Adrenal gland (tissue), 9 donors: ENCODE measurements at regions not wholly inside any gene's neighbourhood (a gene's known extent, or its start where the extent isn't known, plus 50 kb on each side); places are given as distances from the start of the nearest gene placed in this dataset.

Experiments
- DNase-seq, 7 donors: peaks; one replicate each; pipeline ENCODE4 v3.0.0-alpha.2; 2019 to 2020
- H3K27ac ChIP-seq, 5 donors: fragments of 200-600 bp; sonication (generic) in 4 of 5; 1 replicate in 3 of 5; 2 replicates in 2 of 5; pipeline versions ENCODE4 v1.5.1 to v1.8.0; 2016 to 2020; ENCODE audit warnings: mild to moderate bottlenecking in 1 of 5
- H3K27me3 ChIP-seq: fragments of 200-600 bp; 2 replicates; pipeline ENCODE4 v1.8.0; 2021
- H3K36me3 ChIP-seq, 2 donors: fragments of 200-600 bp; replicated peaks in 1 of 2; 1 replicate in 1 of 2; 2 replicates in 1 of 2; pipeline versions ENCODE4 v1.5.1 to v1.8.0; 2018 to 2022
- H3K4me1 ChIP-seq, 2 donors: fragments of 200-600 bp; replicated peaks in 1 of 2; 1 replicate in 1 of 2; 2 replicates in 1 of 2; pipeline versions ENCODE4 v1.5.1 to v1.8.0; 2018 to 2021
- H3K4me3 ChIP-seq, 4 donors: fragments of 200-600 bp; sonication (generic) in 3 of 4; one replicate each; pipeline ENCODE4 v1.5.1; 2016 to 2018
- H3K9me3 ChIP-seq, 3 donors: fragments of 200-600 bp; sonication (generic) in 1 of 3; replicated peaks in 1 of 3; 1 replicate in 2 of 3; 2 replicates in 1 of 3; pipeline versions ENCODE4 v1.5.1 to v1.8.0; 2016 to 2021
- CTCF ChIP-seq, 6 experiments: fragments of 450-650 bp in 4 of 6; fragments of 200-600 bp in 2 of 6; sonication (generic) in 1 of 6; IDR thresholded peaks; 1 replicate in 5 of 6; 2 replicates in 1 of 6; pipeline versions ENCODE4 v1.5.1 to v1.8.0; 2016 to 2021; ENCODE audit warnings: antibody characterized with exemption in 6 of 6, mild to moderate bottlenecking in 2 of 6, moderate library complexity in 1 of 6
- POLR2A ChIP-seq, 2 donors: fragments of 450-650 bp; IDR thresholded peaks; one replicate each; pipeline ENCODE4 v1.6.1; 2017; ENCODE audit warnings: antibody characterized with exemption in 2 of 2, mild to moderate bottlenecking in 2 of 2, moderate library complexity in 1 of 2
- WGBS, 4 donors: extraction: QIAGEN DNeasy Blood & Tissue Kit in 2 of 4; methylation state at CpG; one replicate each; pipeline versions ENCODE4 v1.1.5 to v1.1.7; 2013 to 2017; 5-methylcytosine and 5-hydroxymethylcytosine counted together
- intact Hi-C, 2 donors: fragments of 100-400 bp; cut with DNase I; formaldehyde crosslinking; loops; one replicate each; pipeline versions ENCODE4 v1.14.1 to v1.15.0; 2022 to 2023
- donor health status: healthy with polysubstance abuse.
- donor health status: Bipolar disorder and iron deficiency.
- donor health status: DM: yes; HTN: yes; CAD: no.
- donor health status: DM: no; HTN: no; CAD: no.
- donor health status: DM: no; HTN: no; CAD: no.

DNA sequence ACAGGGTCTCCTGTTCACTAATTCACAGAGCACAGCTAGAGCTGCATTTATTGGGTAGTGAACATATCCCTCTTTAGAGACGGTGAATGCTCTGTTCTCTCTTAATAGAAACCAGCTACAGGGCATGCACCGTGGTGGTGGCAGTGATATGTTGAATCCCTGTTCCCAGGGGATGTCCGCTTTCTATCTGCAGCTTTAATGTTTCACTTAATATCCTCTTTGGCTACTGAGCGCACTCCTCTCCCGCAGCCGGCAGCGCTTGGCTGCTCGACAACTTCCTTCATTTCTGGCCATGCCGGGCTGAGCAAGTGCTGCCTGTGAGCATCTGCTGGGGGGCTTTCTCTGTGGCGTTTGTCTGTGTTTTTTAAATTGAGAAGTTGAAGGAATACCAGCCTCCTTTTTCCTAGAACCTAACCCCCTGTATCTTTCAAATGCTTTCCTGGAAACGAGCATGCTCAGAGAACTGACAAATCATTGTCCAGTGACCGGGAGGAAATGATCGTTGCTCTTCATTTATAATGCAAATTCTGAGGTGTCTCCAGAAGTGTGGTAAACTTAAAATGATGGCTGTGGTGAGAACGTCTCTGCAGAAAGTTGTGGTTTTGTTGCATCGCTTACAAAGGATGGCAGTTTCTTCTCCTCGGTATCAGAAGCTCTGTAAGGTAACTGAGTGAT, 297.9 kb downstream of the UTRN start:
- H3K9me3 ChIP-seq, result no peaks in the 10 kb centered on the region
- H3K4me1 ChIP-seq, result peaks cover 4 to 51% of the 10 kb centered on the region in 2 donors
- H3K36me3 ChIP-seq, result no peaks in the 10 kb centered on the region
- no peak for TF ChIP-seq CTCF (IDR thresholded peaks at IDR 0.05)
- TF ChIP-seq POLR2A (IDR thresholded peaks at IDR 0.05), result no peak
- whole genome bisulfite sequencing, 4 donors, result 33 to 47% (median 40%) methylated on average over 14 to 16 of the region's 16 CpGs
- no peak overlapping the region for H3K4me3 ChIP-seq
- peak in 5 of 7 donors; percentile 23 to 69 (median 36) for DNase-seq
- peak overlapping the region in 1 of 5 donors; percentile 3 for H3K27ac ChIP-seq
- intact Hi-C loops, result loop anchor here in 1 of 2 donors (10.0 kb wide), 1 partner anchor 632 kb away; no protein-coding TSS in a partner anchor
- no peaks in the 10 kb centered on the region for H3K27me3 ChIP-seq

- H3K36me3 ChIP-seq, result no peaks in the 10 kb centered on the region
- no peaks in the 10 kb centered on the region for H3K27me3 ChIP-seq
- H3K4me3 ChIP-seq, result no peak overlapping the region
- intact Hi-C loops, result loop anchor here in 1 of 2 donors (10.0 kb wide), 1 partner anchor 631 kb away; no protein-coding TSS in a partner anchor
- DNase-seq, result no peak
- H3K9me3 ChIP-seq, result no peaks in the 10 kb centered on the region
- no peak overlapping the region for H3K27ac ChIP-seq
- WGBS, 4 donors, result 44 to 79% (median 54%) methylated on average over 1 of the region's 1 CpG
- TF ChIP-seq CTCF (IDR thresholded peaks at IDR 0.05) (no peak), POLR2A (IDR thresholded peaks at IDR 0.05) (no peak)
- H3K4me1 ChIP-seq, result peaks cover 4 to 53% of the 10 kb centered on the region in 2 donors
These were observed 298.4 kb downstream of the UTRN start for GRCh38 chr6:144583614-144583954.

- Histone ChIP-seq H3K4me3 (no peak overlapping the region), H3K4me1 (peaks cover 4 to 54% of the 10 kb centered on the region in 2 donors), H3K27me3 (no peaks in the 10 kb centered on the region), H3K9me3 (no peaks in the 10 kb centered on the region), H3K36me3 (no peaks in the 10 kb centered on the region), H3K27ac (no peak overlapping the region)
- 30 to 35% (median 32%) methylated on average over 3 of the region's 3 CpGs for WGBS, 4 donors
- DNase-seq, result no peak
- intact Hi-C loops, result loop anchor here (5.0 to 10.0 kb wide), 2 partner anchors 347 to 629 kb away; no protein-coding TSS in a partner anchor
- TF ChIP-seq CTCF (IDR thresholded peaks at IDR 0.05), result peak; percentile 33 to 82 (median 74)
- no peak for TF ChIP-seq POLR2A (IDR thresholded peaks at IDR 0.05)
These were observed 300.2 kb downstream of the UTRN start for GRCh38 chr6:144585217-144585814.

DNA sequence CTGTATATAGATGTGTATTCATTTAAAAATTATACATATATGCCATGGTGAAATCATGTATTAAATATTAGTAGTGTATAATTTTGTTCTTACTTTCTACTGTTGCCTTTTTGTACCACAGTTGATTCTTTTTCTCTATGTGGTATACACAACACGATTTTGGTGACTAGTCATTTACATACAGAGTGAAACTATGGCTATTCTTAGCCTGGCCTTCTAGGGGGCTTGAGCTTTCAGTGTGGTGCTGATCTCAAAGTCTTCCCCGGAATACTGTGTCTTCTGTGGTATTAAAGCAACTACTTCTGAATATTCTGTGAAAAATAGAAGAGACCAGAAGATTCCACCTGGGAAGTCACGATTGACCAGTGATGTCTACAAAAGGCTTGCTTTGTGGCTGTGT, 301.9 kb downstream of the UTRN start:
- intact Hi-C loops, result loop anchor here (5.0 to 10.0 kb wide), 2 partner anchors 345 to 628 kb away; no protein-coding TSS in a partner anchor

More for the DNA sequence above, 301.9 kb downstream of the UTRN start:
- Histone ChIP-seq H3K27me3 (no peaks in the 10 kb centered on the region), H3K27ac (no peak overlapping the region), H3K4me3 (no peak overlapping the region), H3K9me3 (no peaks in the 10 kb centered on the region), H3K4me1 (peaks cover 4 to 49% of the 10 kb centered on the region in 2 donors), H3K36me3 (no peaks in the 10 kb centered on the region)
- WGBS, 4 donors, result 81 to 88% (median 85%) methylated on average over 3 of the region's 3 CpGs
- no peak for DNase-seq
- TF ChIP-seq POLR2A (IDR thresholded peaks at IDR 0.05) (no peak), CTCF (IDR thresholded peaks at IDR 0.05) (no peak)
